GM10248 (cell line): ENCODE measurements at regions not wholly inside any gene's neighbourhood (a gene's known extent, or its start where the extent isn't known, plus 50 kb on each side); places are given as distances from the start of the nearest gene placed in this dataset.

Experiments
- CTCF ChIA-PET: fragments of 300-600 bp; sonication (Branson Sonifier 250); formaldehyde crosslinking; extraction: SDS; loops from one replicate; lab custom pipeline; 2021; ENCODE audit warnings: antibody characterized with exemption; lab: Yijun Ruan, JAX
- POLR2A ChIA-PET: fragments of 350-650 bp; sonication (Branson Sonifier 250); formaldehyde crosslinking; extraction: SDS; loops from one replicate; lab custom pipeline; 2020; ENCODE audit warnings: antibody characterized with exemption; lab: Yijun Ruan, JAX
- DNase-seq: peaks from one replicate; pipeline ENCODE4 v3.0.0; 2012; ENCODE audit errors: extremely low spot score
- TF ChIP-seq, protein P1 (sequence below): IDR thresholded peaks from 2 replicates; pipeline ENCODE4 v1.5.1; 2012; ENCODE audit warnings: mild to moderate bottlenecking, low read depth; ENCODE audit errors: extremely low read depth, missing control alignments, control extremely low read depth

DNA sequence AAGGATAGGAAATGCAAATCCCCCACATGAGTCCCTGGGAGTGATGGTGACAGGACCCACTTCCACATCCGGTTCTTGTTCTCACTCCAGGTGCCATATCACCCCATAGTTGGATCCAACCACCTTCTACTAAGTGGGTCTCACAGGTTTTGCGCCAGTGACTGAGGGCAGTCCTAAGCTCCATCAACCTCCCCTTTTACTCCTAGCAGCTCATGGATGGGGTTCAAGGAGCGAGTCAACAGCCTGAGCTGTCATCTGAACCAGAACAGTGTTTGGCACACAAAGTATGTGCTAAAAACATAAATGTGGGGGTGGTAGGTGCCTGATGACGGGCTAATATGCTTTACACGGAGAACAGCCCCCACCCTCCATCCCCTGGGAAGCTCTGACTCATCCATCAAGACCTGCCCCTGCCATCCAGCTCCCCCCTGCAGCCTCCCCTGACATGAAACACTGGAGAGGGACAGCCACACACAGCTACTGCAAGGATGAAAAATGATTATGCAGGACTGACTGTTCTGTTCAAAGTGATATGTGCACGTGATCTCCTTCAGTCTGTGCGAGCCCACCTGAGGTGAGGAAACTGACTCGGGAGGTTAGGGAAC is 143.2 kb upstream of the CDH5 start:
- ChIA-PET POLR2A (no interaction called here), CTCF (no interaction called here)
- DNase-seq: no peak
- TF ChIP-seq, protein P1, sequence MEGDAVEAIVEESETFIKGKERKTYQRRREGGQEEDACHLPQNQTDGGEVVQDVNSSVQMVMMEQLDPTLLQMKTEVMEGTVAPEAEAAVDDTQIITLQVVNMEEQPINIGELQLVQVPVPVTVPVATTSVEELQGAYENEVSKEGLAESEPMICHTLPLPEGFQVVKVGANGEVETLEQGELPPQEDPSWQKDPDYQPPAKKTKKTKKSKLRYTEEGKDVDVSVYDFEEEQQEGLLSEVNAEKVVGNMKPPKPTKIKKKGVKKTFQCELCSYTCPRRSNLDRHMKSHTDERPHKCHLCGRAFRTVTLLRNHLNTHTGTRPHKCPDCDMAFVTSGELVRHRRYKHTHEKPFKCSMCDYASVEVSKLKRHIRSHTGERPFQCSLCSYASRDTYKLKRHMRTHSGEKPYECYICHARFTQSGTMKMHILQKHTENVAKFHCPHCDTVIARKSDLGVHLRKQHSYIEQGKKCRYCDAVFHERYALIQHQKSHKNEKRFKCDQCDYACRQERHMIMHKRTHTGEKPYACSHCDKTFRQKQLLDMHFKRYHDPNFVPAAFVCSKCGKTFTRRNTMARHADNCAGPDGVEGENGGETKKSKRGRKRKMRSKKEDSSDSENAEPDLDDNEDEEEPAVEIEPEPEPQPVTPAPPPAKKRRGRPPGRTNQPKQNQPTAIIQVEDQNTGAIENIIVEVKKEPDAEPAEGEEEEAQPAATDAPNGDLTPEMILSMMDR: no peak

DNA sequence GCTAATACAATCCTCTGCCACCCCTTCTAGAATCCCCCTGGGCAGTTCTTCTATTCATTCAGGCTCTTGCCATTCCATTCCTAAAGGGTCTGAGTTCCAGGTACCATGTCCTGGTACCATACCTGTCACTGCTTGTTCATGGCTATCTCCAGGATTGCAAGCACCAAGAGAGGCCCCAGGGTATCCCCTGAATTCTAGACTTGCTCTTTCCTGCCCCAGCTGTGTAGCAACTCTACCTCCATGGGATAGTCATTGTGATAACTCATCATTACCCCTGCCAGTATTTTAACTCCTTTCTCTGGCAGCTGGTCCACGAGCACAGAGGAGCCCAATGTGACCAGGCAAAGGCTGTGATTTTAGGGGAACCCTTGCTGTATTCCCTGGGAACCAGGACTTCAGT is 143.7 kb upstream of the CDH5 start:
- CTCF ChIA-PET: no interaction called here
- no peak for DNase-seq
- POLR2A ChIA-PET: no interaction called here
- TF ChIP-seq, protein P1: no peak

DNA sequence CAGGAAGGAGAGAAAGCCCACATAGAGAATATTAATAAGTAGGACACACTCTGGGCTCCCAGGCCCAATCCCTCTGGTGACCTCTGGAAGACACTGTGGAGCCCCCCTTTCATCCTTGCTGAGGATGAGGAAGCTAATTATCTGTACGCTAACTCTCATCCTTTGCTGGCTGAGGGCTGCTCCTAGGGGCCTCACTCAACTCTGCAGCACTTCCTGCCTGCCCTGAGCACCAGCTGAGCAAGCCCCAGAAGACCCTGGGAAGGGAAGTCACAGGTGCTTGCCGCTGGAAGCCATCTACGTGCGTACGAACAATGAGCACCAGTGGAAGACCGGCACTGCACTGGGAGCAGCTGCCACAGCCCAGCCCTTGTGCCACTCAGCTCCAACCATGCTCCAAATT is 145.8 kb upstream of the CDH5 start:
- no peak for DNase-seq
- ChIA-PET POLR2A (no interaction called here), CTCF (no interaction called here)
- TF ChIP-seq, protein P1: no peak

DNA sequence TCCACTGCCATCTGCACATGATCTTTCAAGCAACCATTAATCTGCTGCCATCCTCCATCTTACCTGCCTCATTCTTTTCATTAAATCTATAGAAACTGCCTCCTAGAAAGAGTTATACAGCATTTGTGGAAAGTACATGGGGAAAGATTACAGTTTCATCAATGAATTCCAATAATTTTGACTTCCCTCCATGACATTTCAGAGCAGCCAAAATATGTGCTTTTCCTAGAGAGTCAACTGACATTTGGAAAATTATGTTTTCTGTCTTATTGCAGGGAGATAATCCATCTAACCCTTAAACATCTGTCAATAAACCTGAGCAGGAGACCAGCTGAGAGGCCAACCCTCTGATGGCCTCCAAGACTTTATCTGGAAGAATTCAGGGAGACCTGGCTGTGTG is 147.0 kb upstream of the CDH5 start:
- ChIA-PET POLR2A (no interaction called here), CTCF (no interaction called here)
- TF ChIP-seq, protein P1: no peak
- no peak for DNase-seq

DNA sequence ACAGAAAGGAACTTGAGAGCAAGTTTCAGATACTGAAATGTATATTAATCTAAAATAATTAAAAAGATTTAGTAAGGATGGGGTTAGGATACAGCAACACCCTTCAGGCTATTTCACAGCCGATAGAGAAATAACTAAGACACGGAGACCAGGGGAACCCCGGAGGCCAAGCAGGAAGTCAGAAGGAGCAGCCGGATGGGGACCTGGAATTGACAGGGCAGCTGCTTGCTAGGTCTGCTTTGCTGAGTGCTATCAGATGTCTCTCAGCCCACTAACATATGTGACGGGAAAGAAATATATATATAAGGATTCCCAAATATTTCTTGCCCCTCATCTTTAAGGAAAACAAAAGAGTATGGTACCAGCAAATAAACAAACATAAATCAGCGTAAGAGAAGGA is 154.1 kb upstream of the CDH5 start:
- ChIA-PET POLR2A (no interaction called here), CTCF (no interaction called here)
- DNase-seq: no peak
- TF ChIP-seq, protein P1: no peak

DNA sequence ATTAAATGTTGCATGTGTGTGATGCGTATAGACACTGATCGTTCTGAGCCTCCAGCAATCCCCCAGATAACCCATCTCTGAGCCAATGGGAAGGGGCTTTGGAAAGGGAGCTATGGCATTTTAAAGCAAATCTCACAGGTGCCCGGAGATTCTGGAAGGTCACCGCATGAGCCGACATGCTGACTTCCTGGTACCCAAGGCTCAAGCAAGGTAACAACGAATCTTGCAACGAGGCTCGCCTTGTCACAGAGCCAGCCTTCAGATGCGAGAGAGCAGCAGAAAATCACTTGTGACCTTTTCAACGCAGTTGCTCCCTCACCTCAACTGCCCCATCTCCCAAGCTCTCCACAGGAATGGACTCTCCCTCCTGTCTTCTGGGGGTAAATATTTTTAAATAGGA is 154.8 kb upstream of the CDH5 start:
- TF ChIP-seq, protein P1: no peak
- DNase-seq: no peak
- CTCF ChIA-PET: no interaction called here
- POLR2A ChIA-PET: no interaction called here
